ENCODE measurements at regions not wholly inside any gene's neighbourhood (a gene's known extent, or its start where the extent isn't known, plus 50 kb on each side); places are given as distances from the start of the nearest gene placed in this dataset.

- TF ChIP-seq CTCF (IDR thresholded peaks at IDR 0.05; ENCODE audit: control extremely low read depth in 1 of 3, insufficient read depth in 1 of 3, low read depth in 1 of 3, low read length in 3 of 3) (no peak), SIRT6 (IDR thresholded peaks at IDR 0.05; ENCODE audit: low read length) (no peak), POLR2AphosphoS5 (IDR thresholded peaks at IDR 0.05; ENCODE audit: low read depth, low read length) (no peak), MAFK (IDR thresholded peaks at IDR 0.05; ENCODE audit: low read depth, low read length) (no peak), EZH2 (IDR thresholded peaks at IDR 0.05; ENCODE audit: low read depth, low read length, severe bottlenecking) (no peak)
Measured at GRCh38 chr3:197423376-197423775, 125.0 kb upstream of the DLG1 start.

Data from H1 (cell line).